ENCODE measurements at regions not wholly inside any gene's neighbourhood (a gene's known extent, or its start where the extent isn't known, plus 50 kb on each side); places are given as distances from the start of the nearest gene placed in this dataset.

GRCh38 chr12:115305275-115305674 is 621.3 kb upstream of the TBX3 start:
- Histone ChIP-seq H3K9me3 (ENCODE audit: control insufficient read depth in 4 of 4, low read length in 3 of 4) (peaks cover 0 to 2% (median 0%) of the 10 kb centered on the region in 4 donors), H3K36me3 (ENCODE audit: control insufficient read depth in 4 of 4, insufficient read depth in 3 of 4, low read depth in 1 of 4, low read length in 3 of 4) (no peaks in the 10 kb centered on the region), H3K27me3 (ENCODE audit: control insufficient read depth in 4 of 4, insufficient read depth in 4 of 4, low read length in 3 of 4) (no peaks in the 10 kb centered on the region), H3K9ac (ENCODE audit: low read depth in 1 of 2, low read length in 2 of 2) (no peak overlapping the region), H3K4me1 (ENCODE audit: control insufficient read depth in 4 of 4, insufficient read depth in 4 of 4, low read length in 3 of 4) (no peaks in the 10 kb centered on the region), H3K27ac (ENCODE audit: low read depth in 1 of 2, low read length in 2 of 2) (no peak overlapping the region), H3K4me3 (ENCODE audit: low read depth in 1 of 3, low read length in 3 of 3) (no peak overlapping the region)
- 96% methylated on average over 4 of the region's 4 CpGs for WGBS
- no peak for TF ChIP-seq EGR1 (IDR thresholded peaks at IDR 0.05; ENCODE audit: low read depth in 2 of 2)
- no peak for TF ChIP-seq CTCF (IDR thresholded peaks at IDR 0.05; ENCODE audit: low read depth, low read length, missing input control)
- TF ChIP-seq FOXA1 (IDR thresholded peaks at IDR 0.05), result no peak
- no peak for TF ChIP-seq HNF4A (conservative IDR thresholded peaks at IDR 0.05)
- TF ChIP-seq RXRA (IDR thresholded peaks at IDR 0.05), result no peak
- TF ChIP-seq ATF3 (IDR thresholded peaks at IDR 0.05), result no peak
- no peak for TF ChIP-seq JUND (IDR thresholded peaks at IDR 0.05)
- no peak for TF ChIP-seq NR2F2 (IDR thresholded peaks at IDR 0.05)
- no peak for TF ChIP-seq GABPA (IDR thresholded peaks at IDR 0.05 in 1 of 2, conservative IDR thresholded peaks at IDR 0.05 in 1 of 2)
- no peak for DNase-seq (ENCODE audit: low spot score)

- H3K9ac ChIP-seq (ENCODE audit: low read depth in 1 of 2, low read length in 2 of 2), result no peak overlapping the region
- 84% methylated on average over 4 of the region's 4 CpGs for WGBS
Measured at GRCh38 chr12:115303723-115304309, 619.8 kb upstream of the TBX3 start.

More at GRCh38 chr12:115303723-115304309, 619.8 kb upstream of the TBX3 start:
- no peaks in the 10 kb centered on the region for H3K4me1 ChIP-seq (ENCODE audit: control insufficient read depth in 4 of 4, insufficient read depth in 4 of 4, low read length in 3 of 4)
- no peaks in the 10 kb centered on the region for H3K36me3 ChIP-seq (ENCODE audit: control insufficient read depth in 4 of 4, insufficient read depth in 3 of 4, low read depth in 1 of 4, low read length in 3 of 4)
- no peak overlapping the region for H3K27ac ChIP-seq (ENCODE audit: low read depth in 1 of 2, low read length in 2 of 2)
- H3K9me3 ChIP-seq (ENCODE audit: control insufficient read depth in 4 of 4, low read length in 3 of 4), result peaks cover 0 to 2% (median 0%) of the 10 kb centered on the region in 4 donors
- no peak overlapping the region for H3K4me3 ChIP-seq (ENCODE audit: low read depth in 1 of 3, low read length in 3 of 3)
- TF ChIP-seq EGR1 (IDR thresholded peaks at IDR 0.05; ENCODE audit: low read depth in 2 of 2) (no peak), HNF4A (conservative IDR thresholded peaks at IDR 0.05) (no peak), NR2F2 (IDR thresholded peaks at IDR 0.05) (no peak), ZBTB33 (IDR thresholded peaks at IDR 0.05) (no peak), RXRA (IDR thresholded peaks at IDR 0.05) (no peak), FOXA1 (IDR thresholded peaks at IDR 0.05) (no peak), HNF4G (IDR thresholded peaks at IDR 0.05) (no peak), FOXA2 (IDR thresholded peaks at IDR 0.05) (no peak), REST (IDR thresholded peaks at IDR 0.05) (no peak), TAF1 (conservative IDR thresholded peaks at IDR 0.05) (no peak), SP1 (IDR thresholded peaks at IDR 0.05) (no peak), JUND (IDR thresholded peaks at IDR 0.05) (no peak), ATF3 (IDR thresholded peaks at IDR 0.05) (no peak)
- H3K27me3 ChIP-seq (ENCODE audit: control insufficient read depth in 4 of 4, insufficient read depth in 4 of 4, low read length in 3 of 4), result no peaks in the 10 kb centered on the region
- no peak for DNase-seq (ENCODE audit: low spot score)

Measured in liver (tissue), 8 donors.